ENCODE measurements at regions not wholly inside any gene's neighbourhood (a gene's known extent, or its start where the extent isn't known, plus 50 kb on each side); places are given as distances from the start of the nearest gene placed in this dataset.

GRCh38 chr7:18116661-18117060 is 89.0 kb upstream of the PRPS1L1 start:
- Histone ChIP-seq H3K4me3 (no peak overlapping the region), H3K27ac (no peak overlapping the region), H4K20me1 (no peaks in the 10 kb centered on the region), H3K27me3 (no peaks in the 10 kb centered on the region), H3K4me2 (no peak overlapping the region), H3K9me3 (replicated peaks in 1 of 11) (no peaks in the 10 kb centered on the region), H3K9ac (no peak overlapping the region), H3K36me3 (no peaks in the 10 kb centered on the region), H3K4me1 (no peaks in the 10 kb centered on the region)
- TF ChIP-seq Cebpa-rat (IDR thresholded peaks at IDR 0.05), result no peak

GRCh38 chr7:18117482-18117881 is 89.8 kb upstream of the PRPS1L1 start:
- no peak overlapping the region for H3K4me3 ChIP-seq
- H3K27ac ChIP-seq, result no peak overlapping the region
- H3K4me2 ChIP-seq, result no peak overlapping the region
- H3K27me3 ChIP-seq, result no peaks in the 10 kb centered on the region
- no peaks in the 10 kb centered on the region for H3K9me3 ChIP-seq (replicated peaks in 1 of 11)
- H3K36me3 ChIP-seq, result no peaks in the 10 kb centered on the region
- H4K20me1 ChIP-seq, result no peaks in the 10 kb centered on the region
- no peak for TF ChIP-seq Cebpa-rat (IDR thresholded peaks at IDR 0.05)
- no peaks in the 10 kb centered on the region for H3K4me1 ChIP-seq
- H3K9ac ChIP-seq, result no peak overlapping the region

GRCh38 chr7:18119985-18120384 is 92.3 kb upstream of the PRPS1L1 start:
- Histone ChIP-seq H3K27me3 (no peaks in the 10 kb centered on the region), H3K9ac (no peak overlapping the region), H4K20me1 (no peaks in the 10 kb centered on the region), H3K4me2 (no peak overlapping the region), H3K4me1 (no peaks in the 10 kb centered on the region), H3K27ac (no peak overlapping the region), H3K9me3 (replicated peaks in 1 of 11) (no peaks in the 10 kb centered on the region), H3K36me3 (no peaks in the 10 kb centered on the region), H3K4me3 (no peak overlapping the region)
- TF ChIP-seq Cebpa-rat (IDR thresholded peaks at IDR 0.05), result no peak

GRCh38 chr7:18123508-18124239 is 96.0 kb upstream of the PRPS1L1 start:
- Histone ChIP-seq H3K27ac (no peak overlapping the region), H4K20me1 (no peaks in the 10 kb centered on the region), H3K4me2 (no peak overlapping the region), H3K36me3 (no peaks in the 10 kb centered on the region), H3K4me3 (no peak overlapping the region), H3K9ac (no peak overlapping the region), H3K27me3 (no peaks in the 10 kb centered on the region), H3K9me3 (replicated peaks in 1 of 11) (no peaks in the 10 kb centered on the region), H3K4me1 (no peaks in the 10 kb centered on the region)
- TF ChIP-seq Cebpa-rat (IDR thresholded peaks at IDR 0.05), result no peak

- no peaks in the 10 kb centered on the region for H3K4me1 ChIP-seq
- no peak overlapping the region for H3K9ac ChIP-seq
- H4K20me1 ChIP-seq, result no peaks in the 10 kb centered on the region
- TF ChIP-seq Cebpa-rat (IDR thresholded peaks at IDR 0.05), result no peak
- H3K27me3 ChIP-seq, result no peaks in the 10 kb centered on the region
- no peak overlapping the region for H3K4me2 ChIP-seq
- no peaks in the 10 kb centered on the region for H3K9me3 ChIP-seq (replicated peaks in 1 of 11)
- H3K4me3 ChIP-seq, result no peak overlapping the region
- no peaks in the 10 kb centered on the region for H3K36me3 ChIP-seq
- H3K27ac ChIP-seq, result no peak overlapping the region
Measured at GRCh38 chr7:18125476-18125875, 97.8 kb upstream of the PRPS1L1 start.

- Histone ChIP-seq H3K9ac (no peak overlapping the region), H3K4me3 (no peak overlapping the region), H3K27ac (no peak overlapping the region), H3K9me3 (replicated peaks in 1 of 11) (no peaks in the 10 kb centered on the region), H3K27me3 (no peaks in the 10 kb centered on the region), H4K20me1 (no peaks in the 10 kb centered on the region), H3K4me2 (no peak overlapping the region), H3K36me3 (no peaks in the 10 kb centered on the region), H3K4me1 (no peaks in the 10 kb centered on the region)
- TF ChIP-seq Cebpa-rat (IDR thresholded peaks at IDR 0.05), result no peak
Measured at GRCh38 chr7:18126281-18126680, 98.6 kb upstream of the PRPS1L1 start.

GRCh38 chr7:18128846-18129245 is 101.2 kb upstream of the PRPS1L1 start:
- Histone ChIP-seq H4K20me1 (no peaks in the 10 kb centered on the region), H3K9ac (no peak overlapping the region)

GRCh38 chr7:18132811-18133210 is 105.2 kb upstream of the PRPS1L1 start:
- Histone ChIP-seq H3K4me2 (no peak overlapping the region), H3K4me3 (no peak overlapping the region), H3K9ac (no peak overlapping the region), H3K27me3 (no peaks in the 10 kb centered on the region), H4K20me1 (no peaks in the 10 kb centered on the region), H3K4me1 (no peaks in the 10 kb centered on the region), H3K9me3 (replicated peaks in 1 of 11) (no peaks in the 10 kb centered on the region), H3K27ac (no peak overlapping the region), H3K36me3 (no peaks in the 10 kb centered on the region)
- no peak for TF ChIP-seq Cebpa-rat (IDR thresholded peaks at IDR 0.05)

More at GRCh38 chr7:18128846-18129245, 101.2 kb upstream of the PRPS1L1 start:
- no peak overlapping the region for H3K4me3 ChIP-seq
- H3K36me3 ChIP-seq, result no peaks in the 10 kb centered on the region
- H3K4me2 ChIP-seq, result no peak overlapping the region
- H3K27me3 ChIP-seq, result no peaks in the 10 kb centered on the region
- no peak overlapping the region for H3K27ac ChIP-seq
- H3K4me1 ChIP-seq, result no peaks in the 10 kb centered on the region
- H3K9me3 ChIP-seq (replicated peaks in 1 of 11), result no peaks in the 10 kb centered on the region
- TF ChIP-seq Cebpa-rat (IDR thresholded peaks at IDR 0.05), result no peak

GRCh38 chr7:18133921-18134320 is 106.3 kb upstream of the PRPS1L1 start:
- H3K4me3 ChIP-seq, result no peak overlapping the region
- no peaks in the 10 kb centered on the region for H4K20me1 ChIP-seq
- H3K9me3 ChIP-seq (replicated peaks in 1 of 11), result no peaks in the 10 kb centered on the region
- no peaks in the 10 kb centered on the region for H3K36me3 ChIP-seq
- H3K4me2 ChIP-seq, result no peak overlapping the region
- no peak overlapping the region for H3K27ac ChIP-seq
- H3K9ac ChIP-seq, result no peak overlapping the region
- no peaks in the 10 kb centered on the region for H3K27me3 ChIP-seq
- no peak for TF ChIP-seq Cebpa-rat (IDR thresholded peaks at IDR 0.05)
- no peaks in the 10 kb centered on the region for H3K4me1 ChIP-seq

GRCh38 chr7:18140943-18141342 is 113.3 kb upstream of the PRPS1L1 start:
- Histone ChIP-seq H3K36me3 (no peaks in the 10 kb centered on the region), H4K20me1 (no peaks in the 10 kb centered on the region), H3K9me3 (replicated peaks in 1 of 11) (no peaks in the 10 kb centered on the region), H3K27ac (no peak overlapping the region), H3K4me3 (no peak overlapping the region), H3K27me3 (no peaks in the 10 kb centered on the region), H3K4me1 (peaks cover 0 to 18% (median 0%) of the 10 kb centered on the region in 10 experiments; a peak in 4 of 20 replicates), H3K9ac (no peak overlapping the region), H3K4me2 (no peak overlapping the region)
- TF ChIP-seq Cebpa-rat (IDR thresholded peaks at IDR 0.05), result no peak
